ENCODE measurements at regions not wholly inside any gene's neighbourhood (a gene's known extent, or its start where the extent isn't known, plus 50 kb on each side); places are given as distances from the start of the nearest gene placed in this dataset.

DNA sequence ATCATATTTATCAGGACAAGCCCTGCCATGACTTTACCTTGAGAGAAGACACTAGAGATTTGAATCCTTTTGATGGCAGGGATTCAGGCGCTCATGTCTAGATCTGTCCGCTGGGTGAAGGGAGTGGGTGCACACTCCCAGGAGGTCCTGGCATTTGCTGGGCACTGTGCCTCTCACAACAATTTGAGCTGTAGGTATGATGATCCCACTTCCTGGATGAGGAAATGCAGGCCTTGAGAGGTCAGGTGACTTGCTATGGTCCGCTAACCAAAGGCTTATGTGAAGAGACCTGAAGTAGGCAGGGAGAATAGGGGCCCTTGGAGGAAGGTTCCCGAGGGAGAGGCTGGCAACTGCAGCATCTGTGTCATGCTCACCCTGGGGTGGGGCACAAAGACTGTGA is 206.1 kb downstream of the HAUS1 start:
- intact Hi-C loops (cut with micrococcal nuclease): no loop called here
- ChIA-PET CTCF (no interaction called here), POLR2A (no interaction called here), RAD21 (ENCODE audit: low non-redundant PET in 1 of 2, low total read pairs in 2 of 2, uncharacterized antibody in 2 of 2, unreplicated experiment in 2 of 2) (interaction anchor here in 1 of 2 experiments (0.6 kb wide), 1 partner anchor 60 kb away, joined by 3 read pairs; no protein-coding TSS in a partner anchor)
- Histone ChIP-seq H3K27ac (ENCODE audit: low read depth, low read length) (no peak overlapping the region), H3K4me2 (ENCODE audit: low read length) (no peak overlapping the region), H4K20me1 (ENCODE audit: insufficient read depth) (no peaks in the 10 kb centered on the region), H3K79me2 (ENCODE audit: insufficient read depth, low read length) (no peaks in the 10 kb centered on the region), H3K4me3 (replicated peaks in 1 of 2; ENCODE audit: low read depth in 1 of 2, low read length in 2 of 2) (no peak overlapping the region), H3K27me3 (ENCODE audit: insufficient read depth, low read length) (no peaks in the 10 kb centered on the region), H3K4me1 (ENCODE audit: control insufficient read depth in 1 of 2, insufficient read depth in 2 of 2, low read length in 2 of 2) (no peaks in the 10 kb centered on the region), H2AFZ (ENCODE audit: low read depth, low read length, poor library complexity, severe bottlenecking) (no peak overlapping the region), H3K9ac (ENCODE audit: low read length) (no peak overlapping the region), H3K9me2 (ENCODE audit: insufficient read depth) (no peaks in the 10 kb centered on the region), H3K9me3 (ENCODE audit: control insufficient read depth in 1 of 2, insufficient read depth in 1 of 2, low read depth in 1 of 2, low read length in 2 of 2) (no peaks in the 10 kb centered on the region), H3K36me3 (ENCODE audit: control insufficient read depth in 1 of 2, insufficient read depth in 2 of 2, low read length in 2 of 2) (no peaks in the 10 kb centered on the region)
- no peak for TF ChIP-seq YY1 (IDR thresholded peaks at IDR 0.05; ENCODE audit: extremely low read depth, insufficient replicate concordance, low read depth, low read length)
- no peak for TF ChIP-seq SRF (IDR thresholded peaks at IDR 0.05; ENCODE audit: low read depth)
- TF ChIP-seq ZFX (IDR thresholded peaks at IDR 0.05): no peak
- TF ChIP-seq CEBPB (IDR thresholded peaks at IDR 0.05; ENCODE audit: low read depth): no peak
- no peak for TF ChIP-seq ZNF274 (IDR thresholded peaks at IDR 0.05; ENCODE audit: low read depth, low read length)
- no peak for TF ChIP-seq POLR2AphosphoS5 (IDR thresholded peaks at IDR 0.05; ENCODE audit: low read depth, low read length)
- TF ChIP-seq RAD21 (IDR thresholded peaks at IDR 0.05; ENCODE audit: low read depth): no peak
- TF ChIP-seq SP1 (IDR thresholded peaks at IDR 0.05; ENCODE audit: low read depth): no peak
- no peak for TF ChIP-seq CBX3 (IDR thresholded peaks at IDR 0.05; ENCODE audit: low read depth)
- no TSS peak for BruUV-seq (replicated peaks)
- ATAC-seq (no peak), DNase-seq (ENCODE audit: low read depth, low spot score) (no peak)

DNA sequence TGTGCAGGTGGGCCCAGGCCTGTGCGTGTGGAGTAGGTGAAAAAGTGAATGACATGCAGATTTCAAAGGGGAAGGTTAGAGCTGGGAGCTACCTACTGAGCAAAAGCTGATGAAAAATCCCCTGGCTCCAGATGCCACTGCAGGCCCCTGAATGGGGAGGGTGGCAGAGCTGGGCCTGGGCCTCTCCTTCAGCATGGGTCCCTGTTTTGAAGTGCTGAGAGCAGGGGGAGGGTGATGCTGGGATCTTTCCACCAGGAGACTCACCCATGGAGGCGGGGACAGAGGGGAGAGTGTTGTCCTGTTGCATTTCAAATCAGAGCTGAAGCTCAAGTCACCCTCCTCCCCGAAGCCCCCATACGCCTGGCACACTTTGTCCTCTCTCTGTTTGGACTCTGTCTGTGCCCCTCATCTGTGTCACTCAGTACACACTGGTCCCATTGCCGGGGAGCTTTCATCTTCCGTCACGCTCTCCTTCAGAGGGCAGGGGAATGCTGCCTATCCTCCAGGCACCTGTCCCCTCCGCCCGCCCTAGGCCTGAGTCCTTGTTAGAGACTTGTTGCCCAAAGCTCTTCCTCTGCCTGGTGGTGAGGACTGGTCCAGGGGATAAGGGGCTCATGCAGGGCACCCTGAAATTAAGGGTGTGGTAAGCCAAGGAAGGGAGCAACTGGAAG is 206.6 kb downstream of the HAUS1 start:
- Histone ChIP-seq H3K9me3 (ENCODE audit: control insufficient read depth in 1 of 2, insufficient read depth in 1 of 2, low read depth in 1 of 2, low read length in 2 of 2) (no peaks in the 10 kb centered on the region), H2AFZ (ENCODE audit: low read depth, low read length, poor library complexity, severe bottlenecking) (no peak overlapping the region), H3K36me3 (ENCODE audit: control insufficient read depth in 1 of 2, insufficient read depth in 2 of 2, low read length in 2 of 2) (no peaks in the 10 kb centered on the region), H3K4me1 (ENCODE audit: control insufficient read depth in 1 of 2, insufficient read depth in 2 of 2, low read length in 2 of 2) (no peaks in the 10 kb centered on the region), H4K20me1 (ENCODE audit: insufficient read depth) (no peaks in the 10 kb centered on the region), H3K27me3 (ENCODE audit: insufficient read depth, low read length) (no peaks in the 10 kb centered on the region), H3K4me2 (ENCODE audit: low read length) (no peak overlapping the region), H3K27ac (ENCODE audit: low read depth, low read length) (no peak overlapping the region), H3K9me2 (ENCODE audit: insufficient read depth) (no peaks in the 10 kb centered on the region), H3K4me3 (replicated peaks in 1 of 2; ENCODE audit: low read depth in 1 of 2, low read length in 2 of 2) (no peak overlapping the region), H3K9ac (ENCODE audit: low read length) (no peak overlapping the region), H3K79me2 (ENCODE audit: insufficient read depth, low read length) (no peaks in the 10 kb centered on the region)
- DNase-seq (ENCODE audit: low read depth, low spot score) (no peak), ATAC-seq (no peak)
- no TSS peak for BruUV-seq (replicated peaks)
- ChIA-PET POLR2A (no interaction called here), RAD21 (ENCODE audit: low non-redundant PET in 1 of 2, low total read pairs in 2 of 2, uncharacterized antibody in 2 of 2, unreplicated experiment in 2 of 2) (interaction anchor here in 1 of 2 experiments (0.6 kb wide), 1 partner anchor 61 kb away, joined by 3 read pairs; no protein-coding TSS in a partner anchor), CTCF (no interaction called here)
- intact Hi-C loops (cut with micrococcal nuclease): no loop called here
- no peak for TF ChIP-seq TCF7L2 (IDR thresholded peaks at IDR 0.05; ENCODE audit: borderline replicate concordance, extremely low read depth, insufficient read depth, insufficient read length)
- TF ChIP-seq ZFX (IDR thresholded peaks at IDR 0.05): no peak
- no peak for TF ChIP-seq EZH2 (IDR thresholded peaks at IDR 0.05)
- TF ChIP-seq SIN3A (IDR thresholded peaks at IDR 0.05; ENCODE audit: low read depth): no peak
- TF ChIP-seq CEBPB (IDR thresholded peaks at IDR 0.05; ENCODE audit: low read depth): no peak
- TF ChIP-seq POLR2A (IDR thresholded peaks at IDR 0.05; ENCODE audit: borderline replicate concordance, extremely low read depth, insufficient read depth, insufficient read length): no peak
- TF ChIP-seq SP1 (IDR thresholded peaks at IDR 0.05; ENCODE audit: low read depth): no peak
- TF ChIP-seq, protein P1, sequence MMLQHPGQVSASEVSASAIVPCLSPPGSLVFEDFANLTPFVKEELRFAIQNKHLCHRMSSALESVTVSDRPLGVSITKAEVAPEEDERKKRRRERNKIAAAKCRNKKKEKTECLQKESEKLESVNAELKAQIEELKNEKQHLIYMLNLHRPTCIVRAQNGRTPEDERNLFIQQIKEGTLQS (IDR thresholded peaks at IDR 0.05): no peak

Data from HCT116 (cell line).